Gastrocnemius medialis (tissue), 4 donors: ENCODE measurements at regions not wholly inside any gene's neighbourhood (a gene's known extent, or its start where the extent isn't known, plus 50 kb on each side); places are given as distances from the start of the nearest gene placed in this dataset.

Source experiments
- ATAC-seq, 2 donors: fragments of 150-250 bp; one replicate each; pipeline ENCODE4 v1.9.1; 2016
- DNase-seq, 2 donors: peaks; one replicate each; pipeline ENCODE4 v3.0.0-alpha.2; 2019
- H3K27ac ChIP-seq, 4 donors: fragments of 200-600 bp; sonication (generic); 1 replicate in 1 of 4; 2 replicates in 3 of 4; pipeline ENCODE4 v1.5.1; 2016 to 2018; ENCODE audit warnings: mild to moderate bottlenecking in 2 of 4, moderate library complexity in 1 of 4
- H3K27me3 ChIP-seq, 3 donors: fragments of 200-600 bp; sonication (generic) in 2 of 3; 1 replicate in 1 of 3; 2 replicates in 2 of 3; pipeline versions ENCODE4 v1.5.1 to v1.6.0; 2016 to 2019; ENCODE audit warnings: mild to moderate bottlenecking in 1 of 3, moderate library complexity in 1 of 3
- H3K36me3 ChIP-seq, 2 donors: fragments of 200-600 bp; sonication (generic) in 1 of 2; one replicate each; pipeline ENCODE4 v1.5.1; 2017 to 2018
- H3K4me1 ChIP-seq, 2 donors: fragments of 200-600 bp; sonication (generic) in 1 of 2; one replicate each; pipeline ENCODE4 v1.5.1; 2016 to 2017; ENCODE audit warnings: mild to moderate bottlenecking in 2 of 2
- H3K4me3 ChIP-seq, 4 donors: fragments of 200-600 bp; sonication (generic) in 3 of 4; 1 replicate in 1 of 4; 2 replicates in 3 of 4; pipeline ENCODE4 v1.5.1; 2016 to 2019; ENCODE audit warnings: mild to moderate bottlenecking in 2 of 4
- H3K9me3 ChIP-seq, 3 donors: fragments of 200-600 bp; sonication (generic) in 2 of 3; 1 replicate in 1 of 3; 2 replicates in 2 of 3; pipeline ENCODE4 v1.5.1; 2016 to 2019
- CTCF ChIP-seq, 5 experiments: fragments of 450-650 bp in 3 of 5; fragments of 200-600 bp in 2 of 5; sonication (generic) in 2 of 5; IDR thresholded peaks in 4 of 5; conservative IDR thresholded peaks in 1 of 5; 1 replicate in 4 of 5; 2 replicates in 1 of 5; pipeline ENCODE4 v1.5.1; 2016 to 2019; ENCODE audit warnings: antibody characterized with exemption in 5 of 5, mild to moderate bottlenecking in 3 of 5, moderate library complexity in 3 of 5
- POLR2A ChIP-seq, 2 donors: fragments of 450-650 bp; IDR thresholded peaks; one replicate each; pipeline ENCODE4 v1.6.1; 2017; ENCODE audit warnings: antibody characterized with exemption in 2 of 2, mild to moderate bottlenecking in 2 of 2, moderate library complexity in 2 of 2
- in situ Hi-C, 4 donors: fragments of 200-750 bp; cut with MboI; loops; one replicate each; pipeline versions ENCODE4 v1.15.0 to v1.8.0; 2017; ENCODE audit warnings: low sequenced_read_pairs in 4 of 4
- intact Hi-C: fragments of 100-400 bp; cut with DNase I; formaldehyde crosslinking; loops from one replicate; pipeline ENCODE4 v1.15.1; 2023; ENCODE audit warnings: low total_unique reads

- H3K4me1 ChIP-seq: no peaks in the 10 kb centered on the region
- DNase-seq (no peak), ATAC-seq (no peak)
- TF ChIP-seq POLR2A (IDR thresholded peaks at IDR 0.05) (no peak), CTCF (IDR thresholded peaks at IDR 0.05 in 4 of 5, conservative IDR thresholded peaks at IDR 0.05 in 1 of 5) (no peak)
- no peaks in the 10 kb centered on the region for H3K27me3 ChIP-seq
- no peak overlapping the region for H3K4me3 ChIP-seq
- in situ Hi-C loops: no loop called here
- H3K36me3 ChIP-seq: no peaks in the 10 kb centered on the region
- no peak overlapping the region for H3K27ac ChIP-seq
- intact Hi-C loops: no loop called here
- H3K9me3 ChIP-seq: no peaks in the 10 kb centered on the region
Observed at GRCh38 chrX:46383006-46383405, 162.2 kb downstream of the ZNF674 start.

- ATAC-seq: no peak
- Histone ChIP-seq H3K9me3 (no peaks in the 10 kb centered on the region), H3K4me1 (no peaks in the 10 kb centered on the region), H3K36me3 (no peaks in the 10 kb centered on the region), H3K27ac (no peak overlapping the region), H3K4me3 (no peak overlapping the region), H3K27me3 (no peaks in the 10 kb centered on the region)
- no peak for DNase-seq
- TF ChIP-seq CTCF (IDR thresholded peaks at IDR 0.05 in 4 of 5, conservative IDR thresholded peaks at IDR 0.05 in 1 of 5) (no peak), POLR2A (IDR thresholded peaks at IDR 0.05) (no peak)
- intact Hi-C loops: no loop called here
- in situ Hi-C loops: no loop called here
Observed at GRCh38 chrX:46382595-46382994, 162.6 kb downstream of the ZNF674 start.

- Histone ChIP-seq H3K36me3 (no peaks in the 10 kb centered on the region), H3K27me3 (no peaks in the 10 kb centered on the region), H3K27ac (no peak overlapping the region), H3K4me1 (no peaks in the 10 kb centered on the region), H3K4me3 (no peak overlapping the region), H3K9me3 (no peaks in the 10 kb centered on the region)
- DNase-seq (no peak), ATAC-seq (no peak)
- in situ Hi-C loops: no loop called here
- no peak for TF ChIP-seq CTCF (IDR thresholded peaks at IDR 0.05 in 4 of 5, conservative IDR thresholded peaks at IDR 0.05 in 1 of 5)
- TF ChIP-seq POLR2A (IDR thresholded peaks at IDR 0.05): no peak
- intact Hi-C loops: no loop called here
Observed at GRCh38 chrX:46381630-46382029, 163.6 kb downstream of the ZNF674 start.

GRCh38 chrX:46380148-46380752 is 165.0 kb downstream of the ZNF674 start:
- no peak overlapping the region for H3K27ac ChIP-seq
- intact Hi-C loops (no loop called here), in situ Hi-C loops (no loop called here)
- no peaks in the 10 kb centered on the region for H3K9me3 ChIP-seq
- TF ChIP-seq POLR2A (IDR thresholded peaks at IDR 0.05) (no peak), CTCF (IDR thresholded peaks at IDR 0.05 in 4 of 5, conservative IDR thresholded peaks at IDR 0.05 in 1 of 5) (no peak)
- ATAC-seq (no peak), DNase-seq (no peak)
- no peaks in the 10 kb centered on the region for H3K27me3 ChIP-seq
- H3K4me3 ChIP-seq: no peak overlapping the region
- H3K4me1 ChIP-seq: no peaks in the 10 kb centered on the region
- no peaks in the 10 kb centered on the region for H3K36me3 ChIP-seq
